Stimulated activated CD4-positive, alpha-beta T cell treated with anti-CD3 and anti-CD28 coated beads, Interleukin-15, amount 100 ng/mL, for 48 hours (primary cell): ENCODE measurements at regions not wholly inside any gene's neighbourhood (a gene's known extent, or its start where the extent isn't known, plus 50 kb on each side); places are given as distances from the start of the nearest gene placed in this dataset.

ENCODE experiments used
- DNase-seq, 2 donors: peaks; one replicate each; pipeline ENCODE4 v3.0.0-alpha.2; 2020; ENCODE audit warnings: low read depth in 2 of 2

GRCh38 chr11:69348414-69349235 lies 54.7 kb downstream of the MYEOV start:
- DNase-seq, result no peak

- no peak for DNase-seq
These were observed 56.1 kb downstream of the MYEOV start for GRCh38 chr11:69350040-69350439.

GRCh38 chr11:69350596-69350995 lies 56.6 kb downstream of the MYEOV start:
- no peak for DNase-seq

- DNase-seq, result no peak
These were observed 57.5 kb downstream of the MYEOV start for GRCh38 chr11:69351460-69351859.

GRCh38 chr11:69352166-69352565 lies 58.2 kb downstream of the MYEOV start:
- DNase-seq, result no peak

GRCh38 chr11:69352715-69353319 lies 58.9 kb downstream of the MYEOV start:
- DNase-seq, result peak; percentile 42 to 58

GRCh38 chr11:69353696-69354544 lies 60.0 kb downstream of the MYEOV start:
- DNase-seq, result no peak

GRCh38 chr11:69354545-69354897 lies 60.6 kb downstream of the MYEOV start:
- no peak for DNase-seq

- DNase-seq, result no peak
These were observed 61.5 kb downstream of the MYEOV start for GRCh38 chr11:69355346-69355940.

GRCh38 chr11:69355959-69356702 lies 62.2 kb downstream of the MYEOV start:
- no peak for DNase-seq

- no peak for DNase-seq
These were observed 62.9 kb downstream of the MYEOV start for GRCh38 chr11:69356703-69357457.

GRCh38 chr11:69357458-69358397 lies 63.8 kb downstream of the MYEOV start:
- no peak for DNase-seq

- no peak for DNase-seq
These were observed 64.6 kb downstream of the MYEOV start for GRCh38 chr11:69358398-69359020.

GRCh38 chr11:69359735-69360480 lies 66.0 kb downstream of the MYEOV start:
- DNase-seq, result no peak

- no peak for DNase-seq
These were observed 66.7 kb downstream of the MYEOV start for GRCh38 chr11:69360606-69361005.

- no peak for DNase-seq
These were observed 67.1 kb downstream of the MYEOV start for GRCh38 chr11:69361048-69361447.

GRCh38 chr11:69361466-69361865 lies 67.5 kb downstream of the MYEOV start:
- DNase-seq, result no peak

- DNase-seq, result no peak
These were observed 68.4 kb downstream of the MYEOV start for GRCh38 chr11:69362315-69362714.
